HFFc6 (cell line): ENCODE measurements at regions not wholly inside any gene's neighbourhood (a gene's known extent, or its start where the extent isn't known, plus 50 kb on each side); places are given as distances from the start of the nearest gene placed in this dataset.

Experiments
- DNase-seq: peaks from one replicate; pipeline ENCODE4 v3.0.0-alpha.2; 2018
- H3K27ac Mint-ChIP-seq: 2 replicates; pipeline ENCODE4 v1.8.0; 2020; ENCODE audit warnings: mild to moderate bottlenecking, mixed read lengths
- H3K27me3 Mint-ChIP-seq: 2 replicates; pipeline ENCODE4 v1.8.0; 2021; ENCODE audit warnings: mild to moderate bottlenecking, moderate library complexity, mixed read lengths; ENCODE audit not compliant: insufficient read depth
- H3K36me3 Mint-ChIP-seq: 2 replicates; pipeline ENCODE4 v1.8.0; 2021; ENCODE audit warnings: low read depth, mixed read lengths
- H3K4me1 Mint-ChIP-seq: 2 replicates; pipeline ENCODE4 v1.8.0; 2020; ENCODE audit warnings: low read depth, mixed read lengths
- H3K4me3 Mint-ChIP-seq: 2 replicates; pipeline ENCODE4 v1.8.0; 2020; ENCODE audit warnings: mild to moderate bottlenecking, moderate library complexity, mixed read lengths
- H3K9me3 Mint-ChIP-seq: 2 replicates; pipeline ENCODE4 v1.8.0; 2020; ENCODE audit warnings: mild to moderate bottlenecking, mixed read lengths
- CTCF ChIP-seq: fragments of 200-600 bp; sonication (generic); IDR thresholded peaks from 2 replicates; pipeline ENCODE4 v1.5.0; 2021; ENCODE audit warnings: antibody characterized with exemption, mild to moderate bottlenecking

GRCh38 chr5:124572971-124573370 lies 173.5 kb downstream of the ZNF608 start:
- Mint-ChIP-seq H3K4me1 (no peaks in the 10 kb centered on the region), H3K36me3 (no peaks in the 10 kb centered on the region), H3K27me3 (peaks cover 14% of the 10 kb centered on the region), H3K27ac (no peak overlapping the region), H3K9me3 (no peaks in the 10 kb centered on the region), H3K4me3 (no peak overlapping the region)
- DNase-seq = no peak
- no peak for TF ChIP-seq CTCF

- no peak overlapping the region for H3K27ac Mint-ChIP-seq
- no peaks in the 10 kb centered on the region for H3K9me3 Mint-ChIP-seq
- H3K4me1 Mint-ChIP-seq = no peaks in the 10 kb centered on the region
- TF ChIP-seq CTCF = no peak
- no peak for DNase-seq
- no peaks in the 10 kb centered on the region for H3K36me3 Mint-ChIP-seq
- peaks cover 4% of the 10 kb centered on the region; the same call in 1 of the 2 replicates for H3K27me3 Mint-ChIP-seq
- no peak overlapping the region for H3K4me3 Mint-ChIP-seq
Observed at GRCh38 chr5:124570285-124571035, 176.0 kb downstream of the ZNF608 start.

DNA sequence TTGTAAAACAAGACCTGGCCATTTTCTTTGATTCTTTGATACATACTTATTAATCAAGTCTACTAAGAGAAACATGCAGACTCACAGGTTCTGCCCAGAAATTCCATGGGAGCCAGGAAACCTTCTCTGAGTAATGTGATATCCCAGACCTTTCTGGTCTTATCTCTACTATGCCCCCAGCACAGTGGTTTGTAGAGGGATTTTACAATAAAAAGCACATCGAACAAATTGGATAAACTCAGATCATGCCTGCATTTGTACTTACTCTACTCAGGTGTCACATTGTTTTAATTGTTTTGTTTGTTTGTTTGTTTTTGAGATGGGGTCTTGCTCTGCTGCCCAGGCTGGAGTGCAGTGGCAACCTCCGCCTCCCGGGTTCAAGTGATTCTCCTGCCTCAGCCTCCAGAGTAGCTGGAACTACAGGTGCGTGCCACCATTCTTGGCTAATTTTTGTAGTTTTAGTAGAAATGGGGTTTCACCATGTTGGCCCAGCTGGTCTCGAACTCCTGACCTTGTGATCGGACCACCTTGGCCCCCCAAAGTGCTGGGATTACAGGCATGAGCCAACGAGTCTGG lies 179.5 kb downstream of the ZNF608 start:
- no peak for TF ChIP-seq CTCF
- Mint-ChIP-seq H3K36me3 (no peaks in the 10 kb centered on the region), H3K4me1 (no peaks in the 10 kb centered on the region), H3K27me3 (peaks cover 2% of the 10 kb centered on the region; the same call in 1 of the 2 replicates), H3K27ac (no peak overlapping the region), H3K9me3 (no peaks in the 10 kb centered on the region), H3K4me3 (no peak overlapping the region)
- DNase-seq = no peak

DNA sequence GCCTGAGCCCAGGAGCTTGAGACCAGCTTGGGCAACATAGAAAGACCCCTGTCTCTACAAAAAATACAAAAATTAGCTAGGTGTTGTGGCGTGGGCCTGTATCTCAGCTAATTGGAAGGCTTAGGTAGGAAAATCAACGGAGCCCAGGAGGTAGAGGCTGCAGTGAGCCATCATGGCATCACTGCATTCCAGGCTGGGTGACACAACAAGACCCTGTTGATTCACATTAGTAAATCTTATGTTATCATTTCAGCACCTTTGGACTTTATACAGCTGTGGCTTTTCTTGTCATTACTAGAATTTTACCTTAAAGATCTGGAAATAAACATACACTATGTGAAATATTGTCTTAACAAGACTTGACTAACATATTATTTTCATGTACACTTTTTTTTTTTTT lies 185.0 kb downstream of the ZNF608 start:
- H3K4me3 Mint-ChIP-seq = no peak overlapping the region
- H3K27me3 Mint-ChIP-seq = no peaks in the 10 kb centered on the region
- no peak for TF ChIP-seq CTCF
- H3K27ac Mint-ChIP-seq = no peak overlapping the region
- no peaks in the 10 kb centered on the region for H3K9me3 Mint-ChIP-seq
- no peak for DNase-seq
- no peaks in the 10 kb centered on the region for H3K36me3 Mint-ChIP-seq
- H3K4me1 Mint-ChIP-seq = no peaks in the 10 kb centered on the region

- Mint-ChIP-seq H3K4me1 (no peaks in the 10 kb centered on the region), H3K4me3 (no peak overlapping the region)
Observed at GRCh38 chr5:124560370-124560769, 186.1 kb downstream of the ZNF608 start.

More at GRCh38 chr5:124560370-124560769, 186.1 kb downstream of the ZNF608 start:
- Mint-ChIP-seq H3K27ac (no peak overlapping the region), H3K9me3 (no peaks in the 10 kb centered on the region), H3K27me3 (no peaks in the 10 kb centered on the region), H3K36me3 (no peaks in the 10 kb centered on the region)
- no peak for DNase-seq
- no peak for TF ChIP-seq CTCF
